T-helper 2 cell (primary cell): ENCODE measurements at regions not wholly inside any gene's neighbourhood (a gene's known extent, or its start where the extent isn't known, plus 50 kb on each side); places are given as distances from the start of the nearest gene placed in this dataset.

Source experiments
- DNase-seq, 5 experiments: peaks; one replicate each; pipeline versions ENCODE4 v3.0.0 to v3.0.0-alpha.2; 2012 to 2022

DNA sequence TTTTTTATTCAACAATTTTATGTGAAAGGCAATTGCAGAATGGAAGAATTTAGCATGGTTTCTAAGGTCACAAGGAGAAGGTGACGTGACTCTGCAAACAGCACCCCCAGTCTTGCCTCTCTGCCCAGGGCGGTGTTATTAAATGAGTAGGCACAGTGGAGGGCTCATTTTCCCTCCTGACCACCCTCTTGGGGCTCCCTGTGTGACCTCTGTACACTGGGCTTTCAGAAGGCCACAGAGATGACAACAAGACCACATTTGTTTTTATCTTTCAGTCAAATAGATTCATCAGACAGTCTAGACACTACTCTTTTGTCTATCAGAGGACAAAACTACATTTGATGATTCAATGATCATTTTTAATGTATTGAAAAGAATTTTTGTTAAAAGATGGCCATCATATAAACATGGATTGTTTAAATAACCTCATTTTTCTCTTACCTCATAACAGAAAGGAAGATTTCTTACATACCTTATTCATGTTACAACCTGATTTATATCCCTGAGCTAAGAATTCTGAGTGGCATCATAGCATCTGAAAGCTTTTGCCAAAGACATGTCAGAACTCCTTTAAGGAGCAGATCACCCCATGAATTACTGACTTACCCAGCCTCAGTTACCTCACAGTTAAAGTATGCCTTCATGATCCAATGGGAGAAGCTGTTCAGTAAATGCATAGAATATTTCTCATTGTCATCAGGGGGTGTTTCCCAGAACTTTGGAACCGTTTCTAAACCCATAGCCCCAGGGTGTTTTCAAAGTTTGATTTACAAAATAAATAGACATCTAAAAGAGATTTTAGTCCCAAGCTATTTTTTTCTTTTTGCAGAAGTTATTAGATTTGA is 184.0 kb upstream of the RFC3 start:
- DNase-seq: no peak

DNA sequence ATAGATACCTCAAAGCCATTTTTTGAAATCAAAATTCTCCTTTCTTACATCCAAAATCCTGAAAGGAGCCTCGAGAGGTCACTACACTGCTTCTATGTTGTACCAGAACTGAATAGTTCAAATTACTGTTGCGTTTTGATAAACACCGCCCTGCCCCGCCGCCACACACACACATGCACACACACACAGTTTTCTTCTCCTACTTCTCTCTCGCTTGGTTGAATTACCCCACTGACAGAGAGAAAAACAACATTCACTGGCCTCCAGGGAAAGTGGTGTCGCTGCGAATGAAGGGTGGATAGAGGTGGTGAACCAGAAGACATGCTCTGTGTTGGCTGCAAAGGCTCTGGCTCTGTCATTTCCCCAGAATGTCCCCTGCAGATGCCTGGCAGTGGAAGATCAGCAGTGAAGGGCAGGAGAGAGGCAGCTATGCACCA is 183.4 kb upstream of the RFC3 start:
- no peak for DNase-seq

DNA sequence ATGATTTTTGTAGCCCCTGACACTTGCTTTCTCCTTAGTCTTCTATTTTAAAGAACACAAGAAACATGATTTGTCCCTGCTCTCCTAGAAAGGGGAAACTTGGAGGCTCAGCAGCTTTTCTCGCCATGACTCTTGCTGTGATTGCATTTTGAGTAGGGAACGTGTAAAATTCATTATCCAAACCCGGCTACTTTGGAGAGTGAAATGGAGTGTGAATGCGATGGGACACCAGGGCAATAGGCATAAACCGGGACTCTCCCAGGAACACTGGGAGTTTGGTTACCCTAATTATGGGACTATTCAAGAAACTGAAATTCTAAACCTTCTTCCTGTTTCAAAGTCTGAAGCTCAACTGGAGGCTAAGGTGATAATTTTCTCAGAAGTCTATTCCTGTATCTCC is 181.7 kb upstream of the RFC3 start:
- no peak for DNase-seq

DNA sequence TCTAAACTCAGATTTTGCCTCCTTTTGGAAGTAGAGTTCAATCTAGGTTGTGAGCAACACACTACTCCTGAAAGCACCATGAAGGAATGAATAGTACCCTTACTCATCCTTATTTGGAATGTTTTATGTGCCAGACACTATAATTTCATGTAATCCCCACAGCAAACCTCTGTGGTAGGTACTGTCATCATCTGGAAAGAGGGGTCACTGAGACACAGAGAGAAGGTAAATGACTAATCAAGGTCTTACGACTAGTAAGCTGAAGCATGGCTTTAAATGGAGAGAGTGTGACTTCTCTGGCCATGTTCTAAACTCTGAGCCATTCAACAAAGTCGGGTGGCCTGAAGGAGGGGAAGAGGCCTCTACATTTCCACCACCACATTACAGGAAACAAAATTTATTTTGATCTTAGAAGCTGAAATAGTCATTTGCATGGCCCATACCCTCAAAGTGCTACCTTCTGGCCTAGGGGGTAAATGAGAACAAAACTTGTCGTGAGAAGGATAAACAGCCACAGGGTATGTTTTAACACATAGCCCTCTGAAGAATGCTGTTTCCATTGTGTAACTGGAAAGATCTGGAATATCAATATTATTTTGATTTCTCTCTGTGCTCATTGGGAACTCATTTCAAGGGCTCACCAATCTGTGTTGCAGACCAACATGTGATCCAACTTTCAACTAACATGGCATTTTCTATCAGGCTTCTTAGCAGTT is 180.8 kb upstream of the RFC3 start:
- DNase-seq: no peak

DNA sequence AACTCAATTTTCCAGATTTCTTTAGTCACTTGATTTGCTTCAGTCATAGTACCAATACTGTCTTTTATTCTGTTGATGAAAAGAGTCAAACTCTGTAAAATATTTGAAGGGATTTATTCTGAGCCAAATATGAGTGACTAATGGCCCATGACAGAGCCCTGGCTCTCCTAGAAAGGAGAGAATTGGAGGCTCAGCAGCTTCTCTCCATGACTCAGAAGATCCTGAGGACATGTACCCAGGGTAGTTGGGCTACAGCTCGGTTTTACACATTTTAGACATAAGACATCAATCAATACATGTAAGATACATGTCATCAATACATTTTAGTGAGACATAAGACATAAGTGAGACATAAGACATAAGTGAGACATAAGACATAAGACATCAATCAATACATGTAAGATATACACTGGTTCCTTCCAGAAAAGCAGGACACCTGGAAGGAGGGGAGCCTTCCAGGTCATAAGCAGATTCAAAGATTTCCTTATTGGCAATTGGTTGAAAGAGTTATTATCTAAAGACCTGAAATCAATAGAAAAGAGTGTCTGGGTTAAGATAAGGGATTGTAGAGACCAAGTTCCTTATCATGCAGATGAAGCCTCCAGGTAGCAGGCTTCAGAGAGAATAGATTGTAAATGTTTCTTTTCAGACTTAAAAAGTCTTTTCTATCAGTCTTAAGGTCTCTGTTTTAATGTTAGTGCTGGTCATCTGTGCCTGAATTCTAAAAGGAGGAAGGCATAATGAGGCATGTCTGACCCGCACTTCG is 179.8 kb upstream of the RFC3 start:
- DNase-seq: no peak

DNA sequence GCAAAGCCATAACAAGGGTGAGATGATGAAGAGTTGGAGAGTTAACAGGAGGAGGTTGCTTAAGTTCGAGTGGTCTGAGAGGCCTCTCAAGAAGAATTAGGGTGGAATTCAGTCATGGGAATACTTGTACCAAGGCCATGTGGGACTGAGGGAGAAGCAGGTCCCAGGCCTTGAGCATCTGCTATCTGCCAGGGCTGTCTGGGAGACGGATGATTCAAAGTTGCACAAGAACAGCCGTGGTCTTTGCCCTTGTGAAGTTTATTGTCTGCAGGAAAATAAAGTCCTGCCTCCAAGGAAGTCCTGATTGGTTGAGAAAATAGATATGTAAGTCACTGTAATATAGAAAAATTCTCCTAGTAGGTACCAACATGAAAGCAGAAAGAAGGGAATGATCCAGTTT is 178.8 kb upstream of the RFC3 start:
- no peak for DNase-seq

DNA sequence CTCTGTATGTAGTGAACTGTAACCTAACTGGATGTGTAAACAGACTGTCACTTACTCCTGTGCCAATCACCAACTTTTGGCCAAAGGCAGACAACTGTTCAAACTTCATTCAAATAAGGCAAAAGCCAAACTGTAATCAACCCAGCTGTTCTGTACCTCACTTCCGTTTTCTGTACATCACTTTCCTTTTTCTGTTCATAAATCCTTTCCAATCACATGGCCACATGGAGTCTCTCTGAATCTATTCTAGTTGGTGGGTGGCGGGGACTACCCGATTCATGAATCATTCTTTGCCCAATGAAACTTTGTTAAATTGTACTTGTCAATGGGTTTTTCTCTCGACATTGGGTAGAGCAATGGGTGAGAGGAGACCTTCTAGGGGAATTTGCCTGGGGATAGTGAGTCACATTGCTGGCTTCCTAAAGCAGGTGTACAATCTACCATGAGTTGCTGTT is 178.3 kb upstream of the RFC3 start:
- DNase-seq: peak in 2 of 5 experiments; percentile 22 to 46

DNA sequence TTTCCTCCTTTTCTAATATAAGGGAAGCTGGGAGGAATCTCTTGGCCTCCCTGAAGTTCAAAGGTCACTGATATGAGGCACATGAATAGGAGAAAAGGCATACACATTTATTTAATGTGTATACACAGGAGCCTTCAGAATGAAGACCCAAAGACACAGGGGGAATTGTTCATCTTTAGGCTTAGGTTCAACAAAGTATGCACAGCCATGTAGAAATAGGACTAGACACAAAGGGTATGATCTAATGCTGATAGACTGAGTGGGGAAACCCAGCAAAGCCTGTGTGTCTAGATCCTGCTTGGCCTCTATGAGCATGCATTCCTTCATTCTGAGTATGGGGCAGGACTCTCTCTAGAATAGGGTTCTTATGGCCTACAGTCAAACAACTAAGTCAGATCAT is 177.1 kb upstream of the RFC3 start:
- no peak for DNase-seq

DNA sequence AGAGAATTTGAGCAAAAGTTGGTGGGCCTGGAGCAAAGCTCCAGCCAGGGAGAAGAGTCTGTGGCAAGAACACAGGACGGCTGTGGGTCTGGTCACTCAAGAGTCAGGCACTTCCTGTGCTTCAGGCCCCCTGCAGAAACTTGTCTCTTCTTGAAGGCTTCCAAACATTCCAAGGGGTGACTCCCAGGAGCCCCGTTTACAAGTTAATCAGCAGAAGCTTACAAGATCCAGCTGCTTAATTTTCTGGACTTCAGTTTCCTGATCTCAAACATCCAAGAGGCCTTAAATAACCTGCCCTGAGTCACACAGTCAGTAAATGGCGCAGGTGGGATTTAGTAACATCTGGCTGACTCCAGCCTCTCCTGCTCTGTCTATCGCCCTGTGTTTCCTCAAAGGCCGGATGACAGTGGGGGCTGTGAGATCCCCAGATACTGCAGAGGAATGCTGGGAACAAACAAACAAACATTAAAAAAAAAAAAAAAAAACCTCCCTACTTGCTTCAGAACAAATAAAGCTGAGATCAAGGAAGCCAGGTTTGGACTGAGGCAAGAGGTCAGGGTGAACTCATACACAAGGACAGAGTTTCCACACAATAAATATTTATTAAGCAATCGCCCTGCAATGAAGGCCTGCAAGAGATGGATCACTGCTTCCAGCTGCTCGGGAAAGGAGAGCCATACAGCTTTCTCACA is 175.4 kb upstream of the RFC3 start:
- DNase-seq: no peak

DNA sequence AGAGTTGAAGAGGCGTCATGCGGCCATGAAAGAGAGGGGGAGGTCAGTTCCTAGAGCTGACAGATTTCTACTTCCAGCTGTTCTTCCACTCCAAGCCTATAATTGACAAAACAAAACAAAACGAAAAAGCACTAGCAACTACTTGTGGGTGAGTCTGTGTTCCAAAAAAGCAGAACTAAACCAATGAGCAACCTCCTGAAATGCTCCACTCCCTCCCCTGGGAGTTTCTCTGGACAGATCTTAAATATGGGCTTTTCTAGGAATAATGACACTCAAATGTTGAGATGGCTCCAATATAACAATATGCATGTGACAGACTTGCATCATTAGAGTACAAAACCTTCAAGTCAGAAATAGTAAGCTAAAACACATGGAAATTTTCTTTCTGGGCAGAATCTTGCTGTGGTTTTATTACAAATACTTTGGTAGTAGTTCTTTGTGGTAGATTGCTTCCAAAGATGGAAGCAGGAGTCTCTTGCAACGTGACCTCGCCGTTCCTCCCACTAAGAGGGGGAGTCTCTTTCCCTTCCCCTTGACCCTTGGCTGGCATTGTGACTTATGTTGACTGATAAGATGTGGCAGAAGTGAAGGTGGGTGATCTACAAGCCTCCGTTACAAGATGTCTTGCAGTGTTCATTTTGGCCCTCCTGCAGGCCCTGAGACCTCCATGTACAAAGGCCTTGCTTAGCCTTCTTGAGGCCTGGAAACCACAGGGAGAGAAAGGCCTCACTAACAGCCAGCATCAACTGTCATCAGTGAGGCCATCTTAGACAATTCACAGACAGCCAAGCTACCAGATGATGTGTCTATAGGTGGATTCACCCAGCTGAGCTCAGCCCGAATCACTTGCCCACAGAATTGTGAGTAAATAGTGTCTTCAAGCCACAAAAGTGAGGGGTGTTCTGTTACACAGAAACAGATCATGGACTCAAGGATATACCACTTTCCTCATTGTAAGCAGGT is 173.1 kb upstream of the RFC3 start:
- no peak for DNase-seq

DNA sequence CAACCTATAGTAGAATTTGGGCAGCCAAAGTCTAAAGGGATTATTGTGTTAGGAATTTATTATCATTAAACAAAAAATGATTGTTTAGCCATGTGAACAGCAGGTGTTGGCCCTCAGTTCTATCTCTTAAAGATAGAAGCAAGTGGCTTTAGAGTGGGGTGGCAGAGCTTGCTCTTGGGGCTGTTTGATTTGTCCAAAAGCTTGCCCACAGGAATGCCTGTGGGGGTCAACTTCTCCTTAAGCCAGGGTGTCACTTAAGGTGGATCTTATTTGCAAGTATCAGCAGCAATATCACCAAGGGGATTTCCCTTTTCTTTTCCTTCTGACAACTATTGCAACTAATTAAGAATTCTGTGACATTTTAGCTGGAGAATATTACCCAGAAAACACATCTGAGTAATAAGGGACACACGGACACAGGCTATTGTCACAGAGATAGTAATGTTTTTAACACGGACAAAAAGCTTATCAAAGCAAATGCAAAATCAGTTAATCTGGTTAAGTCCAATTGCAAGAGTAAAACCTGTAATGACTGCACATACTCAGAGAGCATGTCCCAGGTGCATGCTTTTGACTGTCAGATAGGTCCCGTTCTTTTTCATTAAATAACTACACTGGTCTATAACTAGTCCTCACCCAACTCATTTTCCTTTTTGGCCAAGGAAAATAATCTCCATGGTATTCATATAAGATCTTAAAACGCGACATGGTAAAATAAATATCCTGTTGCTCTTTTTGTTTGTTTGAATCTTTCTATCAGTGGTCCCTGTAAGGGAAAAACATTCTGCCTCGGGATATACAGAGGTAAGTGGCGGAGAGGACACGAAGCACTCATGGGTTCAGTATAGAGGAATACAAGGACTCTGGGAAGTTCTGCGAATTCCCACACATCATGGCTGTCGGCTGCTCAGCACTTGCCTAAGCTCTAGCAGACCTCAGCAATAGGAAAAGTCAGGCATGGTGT is 172.1 kb upstream of the RFC3 start:
- no peak for DNase-seq

DNA sequence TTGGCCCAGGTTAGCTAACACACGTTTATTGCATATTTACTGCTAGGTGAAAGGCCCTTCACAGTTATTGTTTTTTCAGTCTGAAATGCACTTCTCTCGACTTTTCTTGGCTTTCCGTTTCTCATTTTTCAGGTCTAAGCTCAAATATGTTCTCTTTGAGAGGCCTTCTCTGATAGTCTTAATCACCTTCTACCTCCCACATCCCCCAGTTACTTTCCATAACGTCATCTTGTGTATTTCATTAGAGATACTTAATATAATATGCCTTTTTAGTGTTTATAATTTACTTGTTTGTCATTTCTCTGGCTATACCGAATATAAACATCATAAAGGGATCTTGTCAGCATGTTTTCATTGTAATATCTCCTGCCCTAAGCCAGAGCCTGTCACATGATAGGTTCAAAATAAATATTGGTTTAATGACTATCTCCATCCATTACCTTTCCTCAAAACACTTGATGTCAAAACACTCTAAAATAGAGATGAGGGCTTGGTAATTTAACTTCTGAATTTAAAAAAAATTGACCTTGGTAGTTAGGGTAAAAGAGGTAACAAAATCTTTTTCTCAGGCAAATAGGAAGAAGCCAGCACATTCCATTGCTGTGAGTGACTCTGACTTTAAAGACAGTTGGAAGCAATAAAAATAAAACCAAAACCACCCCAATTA is 168.6 kb upstream of the RFC3 start:
- no peak for DNase-seq

DNA sequence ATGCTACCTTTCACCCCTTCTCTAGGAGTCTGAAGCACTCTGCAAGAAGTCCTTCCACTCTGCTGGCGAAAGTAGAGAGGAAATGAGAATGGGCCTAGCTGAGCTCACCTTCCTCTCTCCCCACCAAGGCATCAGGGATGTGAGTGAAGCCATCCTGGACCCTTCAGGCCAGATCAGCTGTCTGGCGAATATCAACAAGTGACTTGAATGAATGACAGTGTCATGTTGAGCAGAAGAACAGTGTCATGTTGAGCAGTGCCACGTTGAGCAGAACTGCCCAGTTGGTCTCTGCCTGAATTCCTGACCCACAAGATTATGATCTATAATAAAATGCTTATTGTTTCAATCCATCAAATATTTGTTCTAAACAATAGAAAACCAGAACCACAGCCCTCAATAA is 166.2 kb upstream of the RFC3 start:
- no peak for DNase-seq

DNA sequence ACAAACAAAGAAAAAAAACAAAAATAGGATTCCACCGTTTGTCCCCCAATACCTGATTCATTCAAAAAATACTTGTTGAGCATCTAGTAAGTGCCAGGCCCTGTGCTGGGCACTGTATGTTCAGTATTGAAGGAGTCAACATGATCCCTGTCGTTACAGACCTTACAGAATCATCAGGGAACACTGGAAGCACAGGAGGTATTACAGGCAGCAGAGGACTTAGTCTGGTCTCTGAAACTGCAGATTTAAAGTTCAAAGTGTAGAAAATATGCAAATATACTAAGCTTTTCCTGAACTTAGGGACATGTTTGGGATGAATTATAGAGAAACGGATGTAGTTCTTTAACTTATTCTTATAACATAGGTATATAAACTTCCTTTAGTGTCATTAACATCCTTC is 160.7 kb upstream of the RFC3 start:
- DNase-seq: no peak

DNA sequence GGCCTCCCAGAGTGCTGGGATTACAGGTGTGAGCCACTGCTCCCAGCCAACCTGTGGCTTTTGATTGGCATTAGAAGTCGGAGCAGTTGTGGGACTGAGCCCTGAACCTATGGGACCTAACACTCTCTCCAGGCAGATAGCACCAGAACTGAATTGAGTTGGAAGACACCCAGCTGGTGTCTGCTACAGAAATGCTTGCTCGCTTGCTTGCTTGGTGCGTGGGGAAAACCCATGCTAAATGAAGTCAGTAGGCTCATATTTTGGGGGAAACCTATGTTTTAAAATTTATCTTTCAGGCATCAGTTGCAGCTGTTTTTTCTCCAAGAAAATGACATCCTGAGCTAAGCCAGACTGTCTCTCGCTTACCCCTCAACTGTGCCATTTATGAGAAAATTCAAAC is 158.5 kb upstream of the RFC3 start:
- DNase-seq: no peak

DNA sequence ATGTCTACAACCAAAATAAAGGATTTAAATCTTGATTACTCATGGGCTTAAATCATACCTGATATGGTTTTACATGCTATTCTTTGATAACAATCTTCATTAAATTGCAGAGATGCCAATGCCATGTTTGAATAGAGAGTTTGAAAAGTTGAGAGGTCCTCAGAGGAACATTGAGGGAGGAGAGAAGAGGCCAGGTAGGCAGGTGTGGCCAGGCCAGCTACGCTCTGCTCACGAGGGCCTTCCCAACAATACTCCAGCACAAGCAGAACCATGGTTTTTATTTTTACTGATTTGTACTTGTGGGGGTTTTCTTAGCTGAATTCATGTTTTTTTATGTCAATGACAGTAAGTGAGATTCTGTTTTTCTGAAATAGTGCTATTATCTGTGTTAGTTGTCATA is 158.1 kb upstream of the RFC3 start:
- no peak for DNase-seq

DNA sequence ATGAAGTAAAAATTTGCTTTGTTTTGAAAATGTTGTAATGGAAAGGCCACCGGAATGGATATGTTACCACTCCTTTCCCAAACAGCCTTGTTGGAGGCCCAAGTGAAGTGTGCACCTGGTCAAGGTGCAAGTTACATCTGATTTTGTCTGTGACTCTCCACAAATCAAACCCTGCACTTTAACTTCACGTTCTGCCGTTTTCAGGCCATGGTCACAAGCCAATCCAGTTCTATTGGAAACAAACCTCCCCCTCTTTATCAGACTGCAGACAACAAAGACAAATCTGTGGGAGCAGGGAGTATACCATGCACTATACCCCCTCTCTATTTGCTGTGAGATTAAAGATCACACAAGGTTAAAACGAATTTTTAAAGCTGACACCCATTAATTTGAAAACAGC is 155.6 kb upstream of the RFC3 start:
- DNase-seq: no peak

DNA sequence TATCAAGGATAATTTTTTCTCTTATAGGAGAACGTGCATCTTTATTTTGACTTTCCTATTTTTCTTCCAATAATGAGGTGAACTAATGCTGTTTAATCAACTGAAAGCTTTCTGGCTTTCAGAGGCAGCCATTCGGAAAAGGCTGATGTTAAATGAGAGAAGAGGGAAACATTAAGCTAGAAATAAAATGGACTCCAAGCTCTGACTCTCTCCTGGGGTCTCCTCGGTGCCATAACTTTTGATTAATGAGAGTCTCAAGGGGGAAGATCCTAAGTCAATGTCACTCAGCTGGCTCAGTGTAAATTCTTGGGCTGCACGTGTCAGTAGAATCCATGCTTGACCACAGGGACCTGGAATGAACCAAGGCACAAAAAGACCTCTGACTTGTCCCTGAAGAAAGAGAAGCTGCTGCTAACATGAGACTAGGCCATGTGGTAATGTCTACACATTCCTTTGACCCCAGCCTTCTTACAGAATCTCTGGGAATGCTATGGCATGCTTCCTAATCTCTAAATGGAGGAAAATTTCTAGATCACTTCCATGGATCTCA is 152.2 kb upstream of the RFC3 start:
- no peak for DNase-seq

DNA sequence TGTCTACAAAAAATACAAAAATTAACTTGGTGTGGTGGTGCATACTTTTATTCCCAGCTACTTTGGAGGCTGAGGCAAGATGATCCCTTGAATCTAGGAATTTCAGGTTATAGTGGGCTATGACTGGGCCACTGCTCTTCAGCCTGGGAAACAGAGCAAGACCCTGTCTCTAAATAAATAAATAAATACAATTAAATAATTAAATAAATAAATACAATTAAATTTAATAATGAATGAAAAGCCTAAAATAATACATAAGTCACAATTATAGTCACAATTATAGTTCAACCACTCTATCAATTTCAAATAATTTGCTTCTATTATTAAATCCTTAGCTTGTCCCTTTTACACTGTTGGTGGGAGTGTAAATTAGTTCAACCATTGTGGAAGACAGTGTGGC is 146.4 kb upstream of the RFC3 start:
- DNase-seq: no peak
